ENCODE measurements at regions not wholly inside any gene's neighbourhood (a gene's known extent, or its start where the extent isn't known, plus 50 kb on each side); places are given as distances from the start of the nearest gene placed in this dataset.

GRCh38 chr9:16181539-16181938 is 628.7 kb downstream of the CCDC171 start:
- Histone ChIP-seq H3K36me3 (no peaks in the 10 kb centered on the region), H3K9me3 (no peaks in the 10 kb centered on the region), H3K27ac (no peak overlapping the region), H3K27me3 (no peaks in the 10 kb centered on the region), H3K4me3 (no peak overlapping the region), H3K4me1 (no peaks in the 10 kb centered on the region)
- DNase-seq (no peak), ATAC-seq (no peak)
- intact Hi-C loops (cut with DNase I) = no loop called here
- TF ChIP-seq POLR2A (IDR thresholded peaks at IDR 0.05) (no peak), CTCF (IDR thresholded peaks at IDR 0.05) (no peak)
- WGBS (ENCODE audit: insufficient coverage, low coverage, low lambda C conversion rate, missing lambda C conversion rate) = 84% methylated on average over 3 of the region's 3 CpGs

GRCh38 chr9:16182784-16183183 is 629.9 kb downstream of the CCDC171 start:
- Histone ChIP-seq H3K4me3 (no peak overlapping the region), H3K9me3 (no peaks in the 10 kb centered on the region), H3K36me3 (no peaks in the 10 kb centered on the region), H3K27me3 (no peaks in the 10 kb centered on the region), H3K27ac (no peak overlapping the region), H3K4me1 (no peaks in the 10 kb centered on the region)
- intact Hi-C loops (cut with DNase I) = no loop called here
- ATAC-seq (no peak), DNase-seq (no peak)
- TF ChIP-seq CTCF (IDR thresholded peaks at IDR 0.05) (no peak), POLR2A (IDR thresholded peaks at IDR 0.05) (no peak)
- WGBS (ENCODE audit: insufficient coverage, low coverage, low lambda C conversion rate, missing lambda C conversion rate) = 97% methylated on average over 4 of the region's 6 CpGs

GRCh38 chr9:16184964-16185646 is 632.3 kb downstream of the CCDC171 start:
- 79% methylated on average over 4 of the region's 4 CpGs for WGBS (ENCODE audit: insufficient coverage, low coverage, low lambda C conversion rate, missing lambda C conversion rate)
- no peak for DNase-seq
- no peak overlapping the region for H3K27ac ChIP-seq
- H3K27me3 ChIP-seq = no peaks in the 10 kb centered on the region
- no peak for ATAC-seq
- intact Hi-C loops (cut with DNase I) = no loop called here
- no peak for TF ChIP-seq POLR2A (IDR thresholded peaks at IDR 0.05)
- TF ChIP-seq CTCF (IDR thresholded peaks at IDR 0.05) = no peak
- no peaks in the 10 kb centered on the region for H3K4me1 ChIP-seq
- no peaks in the 10 kb centered on the region for H3K36me3 ChIP-seq
- no peaks in the 10 kb centered on the region for H3K9me3 ChIP-seq
- H3K4me3 ChIP-seq = no peak overlapping the region

- TF ChIP-seq POLR2A (IDR thresholded peaks at IDR 0.05) (no peak), CTCF (IDR thresholded peaks at IDR 0.05) (no peak)
- intact Hi-C loops (cut with DNase I) = no loop called here
- 100% methylated on average over 1 of the region's 3 CpGs for WGBS (ENCODE audit: insufficient coverage, low coverage, low lambda C conversion rate, missing lambda C conversion rate)
- H3K27ac ChIP-seq = no peak overlapping the region
- ATAC-seq = no peak
- no peak for DNase-seq
- no peak overlapping the region for H3K4me3 ChIP-seq
- H3K36me3 ChIP-seq = no peaks in the 10 kb centered on the region
- H3K27me3 ChIP-seq = no peaks in the 10 kb centered on the region
- H3K4me1 ChIP-seq = no peaks in the 10 kb centered on the region
- H3K9me3 ChIP-seq = no peaks in the 10 kb centered on the region
Observed at GRCh38 chr9:16191191-16191590, 638.3 kb downstream of the CCDC171 start.

Data from right lobe of liver (tissue), 6 donors.